ENCODE measurements at regions not wholly inside any gene's neighbourhood (a gene's known extent, or its start where the extent isn't known, plus 50 kb on each side); places are given as distances from the start of the nearest gene placed in this dataset.
"Not testable (repeated sequence)": the region's sequence is repeated elsewhere in the genome, so short reads cannot be mapped to it uniquely, and the experiment has no call there.

GRCh38 chr6:14545496-14545895 is 427.9 kb downstream of the CD83 start:
- no peak for DNase-seq

- DNase-seq = no peak
Observed at GRCh38 chr6:14546036-14546435, 428.5 kb downstream of the CD83 start.

- DNase-seq = no peak
Observed at GRCh38 chr6:14547284-14547998, 429.9 kb downstream of the CD83 start.

GRCh38 chr6:14549304-14549770 is 431.8 kb downstream of the CD83 start:
- DNase-seq = no peak

GRCh38 chr6:14549871-14550270 is 432.3 kb downstream of the CD83 start:
- no peak for DNase-seq

DNA sequence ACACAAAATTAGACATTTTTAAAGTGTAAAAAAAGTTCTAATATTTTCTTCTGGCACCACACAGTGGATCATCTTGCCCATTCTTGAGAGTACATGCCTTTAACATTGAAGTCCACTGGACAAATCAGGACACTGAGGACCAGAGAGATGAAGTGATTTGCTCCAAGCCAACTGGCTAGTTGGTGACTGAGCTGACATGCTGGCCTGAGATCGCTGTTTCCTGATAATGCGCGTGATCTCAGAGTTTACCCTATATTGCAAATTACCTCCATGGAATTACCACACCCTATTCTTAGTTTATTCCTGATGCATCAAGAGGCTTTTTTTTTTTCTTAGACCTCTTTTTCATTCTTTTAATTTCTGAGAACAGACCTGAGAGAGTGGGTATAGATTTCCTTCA is 432.8 kb downstream of the CD83 start:
- no peak for DNase-seq

DNA sequence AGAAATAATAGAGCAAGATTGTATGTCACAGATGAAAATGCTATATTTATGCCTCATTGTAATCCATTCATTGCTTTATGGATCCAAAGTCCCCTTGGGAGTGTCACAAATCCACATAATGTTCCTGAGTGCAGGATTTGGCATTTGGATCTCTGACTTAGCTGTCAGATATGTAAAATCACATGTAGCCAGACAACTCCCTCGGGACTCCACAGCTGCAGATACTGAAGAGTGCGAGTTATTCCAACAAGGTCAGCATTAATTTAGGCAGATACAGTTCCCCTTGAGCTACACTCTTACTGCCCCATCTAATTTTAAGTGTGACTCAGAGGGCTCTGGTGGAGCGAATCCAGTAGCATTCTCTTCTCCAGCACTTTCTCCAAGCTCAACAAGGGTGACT is 433.2 kb downstream of the CD83 start:
- DNase-seq = no peak

DNA sequence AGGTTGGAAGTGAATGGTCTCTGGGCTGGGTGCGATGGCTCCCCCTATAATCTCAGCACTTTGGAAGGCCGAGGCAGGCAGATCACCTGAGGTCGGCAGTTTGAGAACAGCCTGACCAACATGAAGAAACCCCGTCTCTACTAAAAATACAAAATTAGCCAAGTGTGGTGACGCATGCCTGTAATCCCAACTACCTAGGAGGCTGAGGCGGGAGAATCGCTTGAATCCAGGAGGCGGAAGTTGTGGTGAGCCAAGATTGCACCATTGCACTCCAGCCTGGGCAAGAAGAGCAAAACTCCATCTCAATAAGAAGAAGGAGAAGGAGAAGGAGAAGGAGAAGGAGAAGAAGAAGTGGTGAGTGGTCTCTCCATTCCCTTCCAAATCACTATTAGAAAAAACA is 434.0 kb downstream of the CD83 start:
- DNase-seq = not testable (repeated sequence)

GRCh38 chr6:14552891-14553290 is 435.3 kb downstream of the CD83 start:
- DNase-seq = no peak

DNA sequence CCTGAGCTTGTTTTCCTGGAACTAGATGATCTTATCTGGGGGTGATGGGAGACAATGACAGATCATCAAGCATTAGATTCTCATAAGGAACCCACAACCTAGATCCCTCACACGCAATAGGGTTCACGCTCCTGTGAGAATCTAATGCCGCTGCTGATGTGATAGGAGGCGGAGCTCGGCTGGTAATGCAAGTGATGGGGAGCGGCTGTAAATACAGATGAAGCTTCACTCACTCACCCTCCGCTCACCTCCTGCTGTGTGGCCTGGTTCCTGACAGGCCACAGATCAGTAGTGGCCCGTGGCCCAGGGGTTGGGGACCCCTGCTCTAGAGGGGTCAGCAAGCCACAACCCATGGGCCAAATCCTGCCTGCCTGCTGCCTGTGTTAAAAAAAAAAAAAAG is 435.9 kb downstream of the CD83 start:
- DNase-seq = no peak

GRCh38 chr6:14555804-14556203 is 438.2 kb downstream of the CD83 start:
- no peak for DNase-seq

- DNase-seq = no peak
Observed at GRCh38 chr6:14559746-14560536, 442.4 kb downstream of the CD83 start.

- DNase-seq = not testable (repeated sequence)
Observed at GRCh38 chr6:14561563-14561962, 444.0 kb downstream of the CD83 start.

DNA sequence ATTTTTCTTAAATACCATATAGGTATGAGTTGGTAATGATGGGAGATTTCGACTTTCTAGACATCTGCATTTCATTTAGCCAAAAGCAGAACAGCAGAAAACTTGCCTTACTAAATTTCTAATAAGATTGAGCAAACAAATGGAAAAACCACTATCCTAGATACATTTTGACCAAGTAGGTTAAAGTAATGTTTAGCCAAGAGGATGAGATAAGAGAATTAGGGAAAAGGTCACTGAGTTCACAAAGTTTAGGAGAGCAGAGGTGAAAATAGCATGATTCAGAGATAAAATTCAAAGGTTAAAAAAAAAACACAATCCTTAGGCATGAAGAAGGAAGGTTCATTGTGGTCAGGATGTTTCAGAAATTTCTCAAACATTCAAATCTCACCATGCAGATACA is 450.3 kb downstream of the CD83 start:
- DNase-seq = no peak

- no peak for DNase-seq
Observed at GRCh38 chr6:14569394-14569793, 451.8 kb downstream of the CD83 start.

GRCh38 chr6:14569874-14570273 is 452.3 kb downstream of the CD83 start:
- not testable (repeated sequence) for DNase-seq

GRCh38 chr6:14571001-14571400 is 453.4 kb downstream of the CD83 start:
- DNase-seq = no peak

GRCh38 chr6:14571746-14572145 is 454.2 kb downstream of the CD83 start:
- no peak for DNase-seq

DNA sequence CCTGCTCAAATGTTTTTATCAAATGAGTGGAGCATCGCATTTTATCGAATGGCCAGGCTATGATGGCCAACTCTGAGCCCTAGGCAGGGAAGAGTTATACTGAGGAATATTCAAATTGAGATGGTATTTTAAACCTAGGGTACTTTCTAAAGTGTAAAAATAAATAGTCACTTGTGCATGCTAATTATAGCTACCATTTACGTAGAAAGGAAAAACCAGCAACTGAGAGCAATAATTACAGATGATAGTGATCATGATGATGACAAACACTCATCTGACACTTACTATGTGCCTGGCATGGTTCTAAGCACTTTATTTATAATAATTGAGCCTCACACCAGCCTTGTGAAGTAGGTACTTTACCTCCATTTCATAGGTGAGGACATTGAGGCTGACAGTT is 455.7 kb downstream of the CD83 start:
- no peak for DNase-seq

- DNase-seq = no peak
Observed at GRCh38 chr6:14573703-14574290, 456.2 kb downstream of the CD83 start.

- no peak for DNase-seq
Observed at GRCh38 chr6:14575961-14576360, 458.4 kb downstream of the CD83 start.

GRCh38 chr6:14578994-14579393 is 461.4 kb downstream of the CD83 start:
- no peak for DNase-seq

- DNase-seq = no peak
Observed at GRCh38 chr6:14582749-14583148, 465.2 kb downstream of the CD83 start.

DNA sequence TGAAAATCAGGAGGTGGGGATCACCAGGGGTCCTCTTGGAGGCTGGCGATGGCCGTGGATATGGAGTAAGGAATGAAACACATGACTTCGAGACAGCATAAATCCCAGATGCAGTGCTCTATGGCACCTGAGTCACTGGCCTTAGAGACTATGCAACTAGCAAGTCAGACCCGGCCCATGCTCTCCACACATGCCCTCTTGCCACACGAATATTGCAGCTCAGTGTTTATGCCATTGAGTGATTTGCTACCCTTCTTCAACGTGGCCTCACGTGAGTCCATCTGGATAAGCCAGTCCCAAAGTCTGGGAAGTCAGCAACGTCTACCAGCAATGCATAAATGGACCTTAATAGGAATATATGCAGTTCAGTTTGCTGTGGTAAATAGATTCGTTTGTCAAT is 466.3 kb downstream of the CD83 start:
- DNase-seq = no peak
